Neuronal stem cell (in vitro differentiated cells): ENCODE measurements at regions not wholly inside any gene's neighbourhood (a gene's known extent, or its start where the extent isn't known, plus 50 kb on each side); places are given as distances from the start of the nearest gene placed in this dataset.

Experiments used
- DNase-seq: peaks from one replicate; pipeline ENCODE4 v3.0.0-alpha.2; 2013; ENCODE audit warnings: low spot score
- H2AFZ ChIP-seq: one replicate; pipeline ENCODE4 v1.6.1; 2013; ENCODE audit warnings: mild to moderate bottlenecking, low read length, inconsistent platforms
- H2AK5ac ChIP-seq: 2 replicates; pipeline ENCODE4 v1.6.1; 2013; ENCODE audit warnings: low read depth, mild to moderate bottlenecking, inconsistent platforms, low read length, moderate library complexity, mixed read lengths
- H2BK120ac ChIP-seq: 2 replicates; pipeline ENCODE4 v1.6.1; 2013; ENCODE audit warnings: low read depth, mild to moderate bottlenecking, inconsistent platforms, low read length, moderate library complexity, mixed read lengths
- H2BK12ac ChIP-seq: one replicate; pipeline ENCODE4 v1.6.1; 2013; ENCODE audit warnings: low read length, inconsistent platforms
- H2BK15ac ChIP-seq: 2 replicates; pipeline ENCODE4 v1.6.1; 2013; ENCODE audit warnings: mild to moderate bottlenecking, low read length, inconsistent platforms, mixed read lengths
- H2BK5ac ChIP-seq: one replicate; pipeline ENCODE4 v1.6.1; 2013; ENCODE audit warnings: inconsistent platforms, mild to moderate bottlenecking, low read length, moderate library complexity
- H3K14ac ChIP-seq: one replicate; pipeline ENCODE4 v1.6.1; 2013; ENCODE audit warnings: low read length, inconsistent platforms
- H3K18ac ChIP-seq: 2 replicates; pipeline ENCODE4 v1.6.1; 2013; ENCODE audit warnings: low read length, inconsistent platforms
- H3K23ac ChIP-seq: 2 replicates; pipeline ENCODE4 v1.6.1; 2013; ENCODE audit warnings: low read depth, mild to moderate bottlenecking, mixed read lengths, low read length, inconsistent platforms; ENCODE audit not compliant: poor library complexity
- H3K27ac ChIP-seq: replicated peaks from 3 replicates; pipeline ENCODE4 v1.5.1; 2013; ENCODE audit warnings: low read length, inconsistent platforms
- H3K27me3 ChIP-seq, 3 experiments: 2 replicates each; pipeline ENCODE4 v1.6.1; 2013; ENCODE audit warnings: low read length in 3 of 3, mild to moderate bottlenecking in 2 of 3, inconsistent platforms in 1 of 3, low read depth in 1 of 3, mixed read lengths in 1 of 3, moderate library complexity in 1 of 3; ENCODE audit not compliant: control insufficient read depth in 3 of 3, insufficient read depth in 3 of 3
- H3K36me3 ChIP-seq, 2 donors: replicated peaks in 1 of 2; 2 replicates each; pipeline ENCODE4 v1.6.1; 2013; ENCODE audit warnings: low read length in 2 of 2; ENCODE audit not compliant: control insufficient read depth in 2 of 2, insufficient read depth in 2 of 2
- H3K4ac ChIP-seq: 2 replicates; pipeline ENCODE4 v1.6.1; 2013; ENCODE audit warnings: inconsistent platforms, mild to moderate bottlenecking, low read length, moderate library complexity
- H3K4me1 ChIP-seq, 2 donors: 1 replicate in 1 of 2; 2 replicates in 1 of 2; pipeline ENCODE4 v1.6.1; 2013; ENCODE audit warnings: low read length in 2 of 2, low read depth in 1 of 2; ENCODE audit not compliant: control insufficient read depth in 2 of 2, insufficient read depth in 1 of 2
- H3K4me2 ChIP-seq: one replicate; pipeline ENCODE4 v1.6.1; 2013; ENCODE audit warnings: mild to moderate bottlenecking, low read length, inconsistent platforms; ENCODE audit not compliant: insufficient read depth, poor library complexity, severe bottlenecking
- H3K4me3 ChIP-seq, 2 donors: 2 replicates each; pipeline ENCODE4 v1.5.1; 2013; ENCODE audit warnings: low read length in 2 of 2, mild to moderate bottlenecking in 2 of 2, inconsistent platforms in 1 of 2, moderate library complexity in 1 of 2
- H3K79me1 ChIP-seq: one replicate; pipeline ENCODE4 v1.6.1; 2013; ENCODE audit warnings: low read depth, mild to moderate bottlenecking, inconsistent platforms, low read length, moderate library complexity
- H3K9ac ChIP-seq: one replicate; pipeline ENCODE4 v1.6.1; 2013; ENCODE audit warnings: mild to moderate bottlenecking, low read depth, low read length, inconsistent platforms; ENCODE audit not compliant: poor library complexity
- H3K9me3 ChIP-seq, 2 donors: replicated peaks in 1 of 2; 2 replicates each; pipeline versions ENCODE3 to v1.6.1; 2013; ENCODE audit warnings: low read length in 2 of 2, mild to moderate bottlenecking in 2 of 2, inconsistent platforms in 1 of 2, low read depth in 1 of 2, mixed read lengths in 1 of 2, moderate library complexity in 1 of 2; ENCODE audit not compliant: control insufficient read depth in 2 of 2, insufficient read depth in 1 of 2
- H4K8ac ChIP-seq: one replicate; pipeline ENCODE4 v1.6.1; 2013; ENCODE audit warnings: low read depth, mild to moderate bottlenecking, inconsistent platforms, low read length, moderate library complexity
- H4K91ac ChIP-seq: one replicate; pipeline ENCODE4 v1.6.1; 2013; ENCODE audit warnings: low read length, low read depth, mild to moderate bottlenecking, inconsistent platforms; ENCODE audit not compliant: poor library complexity
- WGBS, 2 donors: extraction: QIAGEN DNeasy Blood & Tissue Kit; methylation state at CpG; one replicate each; pipeline ENCODE4 v1.1.7; 2013; ENCODE audit warnings: missing lambda C conversion rate in 2 of 2, mixed read lengths in 1 of 2; ENCODE audit not compliant: insufficient read length in 2 of 2, insufficient replicate concordance in 1 of 2; ENCODE audit errors: extremely low coverage in 2 of 2; 5-methylcytosine and 5-hydroxymethylcytosine counted together

- Histone ChIP-seq H3K14ac (no peak overlapping the region), H4K8ac (no peak overlapping the region), H3K18ac (no peak overlapping the region), H3K4ac (no peak overlapping the region), H4K91ac (no peak overlapping the region), H3K4me2 (no peak overlapping the region), H3K79me1 (no peaks in the 10 kb centered on the region), H3K4me3 (no peak overlapping the region), H2BK120ac (no peak overlapping the region), H3K9me3 (no peaks in the 10 kb centered on the region), H2AFZ (no peak overlapping the region), H3K23ac (no peak overlapping the region), H2BK5ac (no peak overlapping the region), H3K36me3 (no peaks in the 10 kb centered on the region), H2AK5ac (no peak overlapping the region), H3K27me3 (no peaks in the 10 kb centered on the region), H3K27ac (no peak overlapping the region), H2BK12ac (no peak overlapping the region), H2BK15ac (no peak overlapping the region), H3K4me1 (peaks cover 0 to 3% of the 10 kb centered on the region in 2 donors), H3K9ac (no peak overlapping the region)
- no CpG with 5 or more reads among the region's 6 CpGs for WGBS, 2 donors
- no peak for DNase-seq
Observed at GRCh38 chr12:93317227-93317626, 60.5 kb upstream of the NUDT4 start.

- H2AFZ ChIP-seq = peak overlapping the region; percentile 49
- H3K27me3 ChIP-seq = no peaks in the 10 kb centered on the region
- no peaks in the 10 kb centered on the region for H3K9me3 ChIP-seq
- no peak overlapping the region for H3K14ac ChIP-seq
- H3K79me1 ChIP-seq = no peaks in the 10 kb centered on the region
- no peak overlapping the region for H2AK5ac ChIP-seq
- H3K27ac ChIP-seq = no peak overlapping the region
- peaks cover 0 to 3% of the 10 kb centered on the region in 2 donors for H3K4me1 ChIP-seq
- no peaks in the 10 kb centered on the region for H3K36me3 ChIP-seq
- no peak overlapping the region for H3K23ac ChIP-seq
- no peak overlapping the region for H2BK12ac ChIP-seq
- DNase-seq = no peak
- no peak overlapping the region for H3K4me3 ChIP-seq
- H3K4ac ChIP-seq = no peak overlapping the region
- H3K9ac ChIP-seq = no peak overlapping the region
- no peak overlapping the region for H4K8ac ChIP-seq
- no peak overlapping the region for H3K18ac ChIP-seq
- no peak overlapping the region for H4K91ac ChIP-seq
- no peak overlapping the region for H3K4me2 ChIP-seq
- no CpG with 5 or more reads among the region's 6 CpGs for WGBS, 2 donors
- no peak overlapping the region for H2BK5ac ChIP-seq
- H2BK15ac ChIP-seq = no peak overlapping the region
- H2BK120ac ChIP-seq = no peak overlapping the region
Observed at GRCh38 chr12:93318720-93319522, 58.8 kb upstream of the NUDT4 start.

- Histone ChIP-seq H3K4me3 (no peak overlapping the region), H2BK12ac (no peak overlapping the region), H2AFZ (no peak overlapping the region), H3K9ac (no peak overlapping the region), H2BK120ac (no peak overlapping the region), H4K91ac (no peak overlapping the region), H3K18ac (no peak overlapping the region), H3K36me3 (no peaks in the 10 kb centered on the region), H2BK15ac (no peak overlapping the region), H3K4me2 (no peak overlapping the region), H3K27me3 (no peaks in the 10 kb centered on the region), H3K79me1 (no peaks in the 10 kb centered on the region), H2AK5ac (no peak overlapping the region), H2BK5ac (no peak overlapping the region), H4K8ac (no peak overlapping the region), H3K14ac (no peak overlapping the region), H3K23ac (no peak overlapping the region), H3K9me3 (no peaks in the 10 kb centered on the region), H3K4ac (no peak overlapping the region), H3K27ac (no peak overlapping the region), H3K4me1 (peaks cover 0 to 3% of the 10 kb centered on the region in 2 donors)
- no peak for DNase-seq
- WGBS, 2 donors = no CpG with 5 or more reads among the region's 5 CpGs
Observed at GRCh38 chr12:93319523-93320050, 58.1 kb upstream of the NUDT4 start.

GRCh38 chr12:93322784-93323183 lies 54.9 kb upstream of the NUDT4 start:
- H3K23ac ChIP-seq = no peak overlapping the region

More at GRCh38 chr12:93322784-93323183, 54.9 kb upstream of the NUDT4 start:
- no peak overlapping the region for H3K9ac ChIP-seq
- H3K18ac ChIP-seq = no peak overlapping the region
- no peak overlapping the region for H3K4ac ChIP-seq
- no peak overlapping the region for H3K14ac ChIP-seq
- no peak overlapping the region for H2AFZ ChIP-seq
- no peak overlapping the region for H3K4me2 ChIP-seq
- H2BK5ac ChIP-seq = no peak overlapping the region
- no peak overlapping the region for H4K8ac ChIP-seq
- H2BK12ac ChIP-seq = no peak overlapping the region
- H2BK120ac ChIP-seq = no peak overlapping the region
- no peaks in the 10 kb centered on the region for H3K9me3 ChIP-seq
- DNase-seq = no peak
- peaks cover 0 to 3% of the 10 kb centered on the region in 2 donors for H3K4me1 ChIP-seq
- no peak overlapping the region for H4K91ac ChIP-seq
- H3K79me1 ChIP-seq = no peaks in the 10 kb centered on the region
- no peak overlapping the region for H2BK15ac ChIP-seq
- no peak overlapping the region for H3K27ac ChIP-seq
- H2AK5ac ChIP-seq = no peak overlapping the region
- no peaks in the 10 kb centered on the region for H3K36me3 ChIP-seq
- H3K4me3 ChIP-seq = no peak overlapping the region
- no peaks in the 10 kb centered on the region for H3K27me3 ChIP-seq
- WGBS, 2 donors = no CpG with 5 or more reads among the region's 2 CpGs
